NT2/D1 (cell line): ENCODE measurements at regions not wholly inside any gene's neighbourhood (a gene's known extent, or its start where the extent isn't known, plus 50 kb on each side); places are given as distances from the start of the nearest gene placed in this dataset.
"Not testable (repeated sequence)": the region's sequence is repeated elsewhere in the genome, so short reads cannot be mapped to it uniquely, and the experiment has no call there.

Experiments
- DNase-seq: peaks from one replicate; pipeline ENCODE4 v3.0.0-alpha.2; 2011; ENCODE audit warnings: low read depth, low spot score
- H3K27me3 ChIP-seq: 2 replicates; pipeline ENCODE4 v1.6.0; 2011; ENCODE audit warnings: mild to moderate bottlenecking; ENCODE audit not compliant: insufficient read length, insufficient read depth
- H3K36me3 ChIP-seq: 2 replicates; pipeline ENCODE4 v1.6.1; 2011; ENCODE audit warnings: mild to moderate bottlenecking, low read length, mixed read lengths; ENCODE audit not compliant: insufficient read depth, insufficient read length
- H3K4me1 ChIP-seq: 2 replicates; pipeline ENCODE4 v1.5.1; 2011; ENCODE audit not compliant: insufficient read depth, insufficient read length
- H3K4me3 ChIP-seq: 2 replicates; pipeline ENCODE4 v1.5.1; 2011; ENCODE audit warnings: low read depth; ENCODE audit not compliant: insufficient read length
- H3K9ac ChIP-seq: 2 replicates; pipeline ENCODE4 v1.6.0; 2011; ENCODE audit warnings: low read depth; ENCODE audit not compliant: insufficient read length
- H3K9me3 ChIP-seq: 2 replicates; pipeline ENCODE4 v1.5.1; 2011; ENCODE audit warnings: mild to moderate bottlenecking, low read length; ENCODE audit not compliant: insufficient read depth
- SUZ12 ChIP-seq: IDR thresholded peaks from 2 replicates; pipeline ENCODE4 v1.6.1; 2011; ENCODE audit not compliant: insufficient read length, insufficient read depth; ENCODE audit errors: extremely low read depth
- YY1 ChIP-seq: IDR thresholded peaks from 2 replicates; pipeline ENCODE4 v1.6.1; 2011; ENCODE audit not compliant: insufficient read length, insufficient read depth
- ZNF274 ChIP-seq: IDR thresholded peaks from 2 replicates; pipeline ENCODE4 v1.6.1; 2011; ENCODE audit warnings: mild to moderate bottlenecking, low read depth, low read length

- Histone ChIP-seq H3K27me3 (no peaks in the 10 kb centered on the region), H3K4me3 (no peak overlapping the region), H3K9ac (no peak overlapping the region), H3K4me1 (no peaks in the 10 kb centered on the region), H3K9me3 (no peaks in the 10 kb centered on the region; the same call in 1 of the 2 replicates), H3K36me3 (no peaks in the 10 kb centered on the region)
- DNase-seq: no peak
- TF ChIP-seq SUZ12 (no peak), ZNF274 (no peak), YY1 (no peak)
Measured at GRCh38 chr6:21871831-21872230, 278.3 kb downstream of the SOX4 start.

GRCh38 chr6:21872749-21873148 is 279.2 kb downstream of the SOX4 start:
- no peaks in the 10 kb centered on the region for H3K4me1 ChIP-seq

GRCh38 chr6:21873562-21873961 is 280.0 kb downstream of the SOX4 start:
- no peaks in the 10 kb centered on the region for H3K4me1 ChIP-seq

More at GRCh38 chr6:21872749-21873148, 279.2 kb downstream of the SOX4 start:
- H3K27me3 ChIP-seq: no peaks in the 10 kb centered on the region
- TF ChIP-seq ZNF274 (no peak), YY1 (no peak), SUZ12 (no peak)
- no peaks in the 10 kb centered on the region; the same call in 1 of the 2 replicates for H3K9me3 ChIP-seq
- no peak for DNase-seq
- no peaks in the 10 kb centered on the region for H3K36me3 ChIP-seq
- no peak overlapping the region for H3K4me3 ChIP-seq
- H3K9ac ChIP-seq: no peak overlapping the region

GRCh38 chr6:21874372-21874771 is 280.8 kb downstream of the SOX4 start:
- no peaks in the 10 kb centered on the region; the same call in 1 of the 2 replicates for H3K9me3 ChIP-seq
- TF ChIP-seq SUZ12 (no peak), ZNF274 (no peak), YY1 (no peak)
- DNase-seq: no peak
- no peak overlapping the region for H3K9ac ChIP-seq
- no peaks in the 10 kb centered on the region for H3K36me3 ChIP-seq
- H3K4me1 ChIP-seq: no peaks in the 10 kb centered on the region
- H3K27me3 ChIP-seq: no peaks in the 10 kb centered on the region
- H3K4me3 ChIP-seq: no peak overlapping the region

More at GRCh38 chr6:21873562-21873961, 280.0 kb downstream of the SOX4 start:
- no peak for TF ChIP-seq SUZ12
- TF ChIP-seq ZNF274: no peak
- TF ChIP-seq YY1: no peak
- no peak overlapping the region for H3K4me3 ChIP-seq
- DNase-seq: no peak
- H3K36me3 ChIP-seq: no peaks in the 10 kb centered on the region
- no peaks in the 10 kb centered on the region; the same call in 1 of the 2 replicates for H3K9me3 ChIP-seq
- H3K27me3 ChIP-seq: no peaks in the 10 kb centered on the region
- H3K9ac ChIP-seq: no peak overlapping the region

GRCh38 chr6:21877037-21877436 is 283.5 kb downstream of the SOX4 start:
- not testable (repeated sequence) for H3K4me1 ChIP-seq, DNase-seq, H3K9ac ChIP-seq, H3K27me3 ChIP-seq, H3K9me3 ChIP-seq, H3K36me3 ChIP-seq, H3K4me3 ChIP-seq

- not testable (repeated sequence) for H3K27me3 ChIP-seq, H3K4me1 ChIP-seq, DNase-seq, H3K9ac ChIP-seq, H3K9me3 ChIP-seq, H3K4me3 ChIP-seq, H3K36me3 ChIP-seq
Measured at GRCh38 chr6:21880249-21880648, 286.7 kb downstream of the SOX4 start.

GRCh38 chr6:21881969-21882465 is 288.5 kb downstream of the SOX4 start:
- DNase-seq: no peak
- TF ChIP-seq SUZ12: no peak
- TF ChIP-seq YY1: no peak
- TF ChIP-seq ZNF274: no peak
- H3K9me3 ChIP-seq: 0 out of 2 replicates have a peak, but pooled peaks cover 5% of the 10 kb centered on the region

GRCh38 chr6:21883595-21884328 is 290.2 kb downstream of the SOX4 start:
- 0 out of 2 replicates have a peak, but pooled peaks cover 5% of the 10 kb centered on the region for H3K9me3 ChIP-seq

More at GRCh38 chr6:21881969-21882465, 288.5 kb downstream of the SOX4 start:
- H3K36me3 ChIP-seq: no peaks in the 10 kb centered on the region
- no peak overlapping the region for H3K9ac ChIP-seq
- H3K4me1 ChIP-seq: no peaks in the 10 kb centered on the region
- H3K4me3 ChIP-seq: no peak overlapping the region
- H3K27me3 ChIP-seq: no peaks in the 10 kb centered on the region

More at GRCh38 chr6:21883595-21884328, 290.2 kb downstream of the SOX4 start:
- no peak for DNase-seq
- H3K4me1 ChIP-seq: no peaks in the 10 kb centered on the region
- H3K9ac ChIP-seq: no peak overlapping the region
- no peak for TF ChIP-seq YY1
- no peak for TF ChIP-seq SUZ12
- no peak for TF ChIP-seq ZNF274
- H3K4me3 ChIP-seq: no peak overlapping the region
- H3K36me3 ChIP-seq: no peaks in the 10 kb centered on the region
- no peaks in the 10 kb centered on the region for H3K27me3 ChIP-seq
